Neuronal stem cell (in vitro differentiated cells): ENCODE measurements at regions not wholly inside any gene's neighbourhood (a gene's known extent, or its start where the extent isn't known, plus 50 kb on each side); places are given as distances from the start of the nearest gene placed in this dataset.
"Not testable (repeated sequence)": the region's sequence is repeated elsewhere in the genome, so short reads cannot be mapped to it uniquely, and the experiment has no call there.

Experiments used
- DNase-seq: peaks from one replicate; pipeline ENCODE4 v3.0.0-alpha.2; 2013; ENCODE audit warnings: low spot score
- H2AFZ ChIP-seq: one replicate; pipeline ENCODE4 v1.6.1; 2013; ENCODE audit warnings: mild to moderate bottlenecking, low read length, inconsistent platforms
- H2AK5ac ChIP-seq: 2 replicates; pipeline ENCODE4 v1.6.1; 2013; ENCODE audit warnings: low read depth, mild to moderate bottlenecking, inconsistent platforms, low read length, moderate library complexity, mixed read lengths
- H2BK120ac ChIP-seq: 2 replicates; pipeline ENCODE4 v1.6.1; 2013; ENCODE audit warnings: low read depth, mild to moderate bottlenecking, inconsistent platforms, low read length, moderate library complexity, mixed read lengths
- H2BK12ac ChIP-seq: one replicate; pipeline ENCODE4 v1.6.1; 2013; ENCODE audit warnings: low read length, inconsistent platforms
- H2BK15ac ChIP-seq: 2 replicates; pipeline ENCODE4 v1.6.1; 2013; ENCODE audit warnings: mild to moderate bottlenecking, low read length, inconsistent platforms, mixed read lengths
- H2BK5ac ChIP-seq: one replicate; pipeline ENCODE4 v1.6.1; 2013; ENCODE audit warnings: inconsistent platforms, mild to moderate bottlenecking, low read length, moderate library complexity
- H3K14ac ChIP-seq: one replicate; pipeline ENCODE4 v1.6.1; 2013; ENCODE audit warnings: low read length, inconsistent platforms
- H3K18ac ChIP-seq: 2 replicates; pipeline ENCODE4 v1.6.1; 2013; ENCODE audit warnings: low read length, inconsistent platforms
- H3K23ac ChIP-seq: 2 replicates; pipeline ENCODE4 v1.6.1; 2013; ENCODE audit warnings: low read depth, mild to moderate bottlenecking, mixed read lengths, low read length, inconsistent platforms; ENCODE audit not compliant: poor library complexity
- H3K27ac ChIP-seq: replicated peaks from 3 replicates; pipeline ENCODE4 v1.5.1; 2013; ENCODE audit warnings: low read length, inconsistent platforms
- H3K27me3 ChIP-seq, 3 experiments: 2 replicates each; pipeline ENCODE4 v1.6.1; 2013; ENCODE audit warnings: low read length in 3 of 3, mild to moderate bottlenecking in 2 of 3, inconsistent platforms in 1 of 3, low read depth in 1 of 3, mixed read lengths in 1 of 3, moderate library complexity in 1 of 3; ENCODE audit not compliant: control insufficient read depth in 3 of 3, insufficient read depth in 3 of 3
- H3K36me3 ChIP-seq, 2 donors: replicated peaks in 1 of 2; 2 replicates each; pipeline ENCODE4 v1.6.1; 2013; ENCODE audit warnings: low read length in 2 of 2; ENCODE audit not compliant: control insufficient read depth in 2 of 2, insufficient read depth in 2 of 2
- H3K4ac ChIP-seq: 2 replicates; pipeline ENCODE4 v1.6.1; 2013; ENCODE audit warnings: inconsistent platforms, mild to moderate bottlenecking, low read length, moderate library complexity
- H3K4me1 ChIP-seq, 2 donors: 1 replicate in 1 of 2; 2 replicates in 1 of 2; pipeline ENCODE4 v1.6.1; 2013; ENCODE audit warnings: low read length in 2 of 2, low read depth in 1 of 2; ENCODE audit not compliant: control insufficient read depth in 2 of 2, insufficient read depth in 1 of 2
- H3K4me2 ChIP-seq: one replicate; pipeline ENCODE4 v1.6.1; 2013; ENCODE audit warnings: mild to moderate bottlenecking, low read length, inconsistent platforms; ENCODE audit not compliant: insufficient read depth, poor library complexity, severe bottlenecking
- H3K4me3 ChIP-seq, 2 donors: 2 replicates each; pipeline ENCODE4 v1.5.1; 2013; ENCODE audit warnings: low read length in 2 of 2, mild to moderate bottlenecking in 2 of 2, inconsistent platforms in 1 of 2, moderate library complexity in 1 of 2
- H3K79me1 ChIP-seq: one replicate; pipeline ENCODE4 v1.6.1; 2013; ENCODE audit warnings: low read depth, mild to moderate bottlenecking, inconsistent platforms, low read length, moderate library complexity
- H3K9ac ChIP-seq: one replicate; pipeline ENCODE4 v1.6.1; 2013; ENCODE audit warnings: mild to moderate bottlenecking, low read depth, low read length, inconsistent platforms; ENCODE audit not compliant: poor library complexity
- H3K9me3 ChIP-seq, 2 donors: replicated peaks in 1 of 2; 2 replicates each; pipeline versions ENCODE3 to v1.6.1; 2013; ENCODE audit warnings: low read length in 2 of 2, mild to moderate bottlenecking in 2 of 2, inconsistent platforms in 1 of 2, low read depth in 1 of 2, mixed read lengths in 1 of 2, moderate library complexity in 1 of 2; ENCODE audit not compliant: control insufficient read depth in 2 of 2, insufficient read depth in 1 of 2
- H4K8ac ChIP-seq: one replicate; pipeline ENCODE4 v1.6.1; 2013; ENCODE audit warnings: low read depth, mild to moderate bottlenecking, inconsistent platforms, low read length, moderate library complexity
- H4K91ac ChIP-seq: one replicate; pipeline ENCODE4 v1.6.1; 2013; ENCODE audit warnings: low read length, low read depth, mild to moderate bottlenecking, inconsistent platforms; ENCODE audit not compliant: poor library complexity
- WGBS, 2 donors: extraction: QIAGEN DNeasy Blood & Tissue Kit; methylation state at CpG; one replicate each; pipeline ENCODE4 v1.1.7; 2013; ENCODE audit warnings: missing lambda C conversion rate in 2 of 2, mixed read lengths in 1 of 2; ENCODE audit not compliant: insufficient read length in 2 of 2, insufficient replicate concordance in 1 of 2; ENCODE audit errors: extremely low coverage in 2 of 2; 5-methylcytosine and 5-hydroxymethylcytosine counted together

GRCh38 chr7:7011751-7012150 lies 170.6 kb upstream of the C1GALT1 start:
- H2BK12ac ChIP-seq, H3K79me1 ChIP-seq, H2BK15ac ChIP-seq, H3K27ac ChIP-seq, H3K23ac ChIP-seq, H2BK120ac ChIP-seq, H2AFZ ChIP-seq, H3K18ac ChIP-seq, H3K14ac ChIP-seq, H4K8ac ChIP-seq, H3K4me3 ChIP-seq, H3K36me3 ChIP-seq, H2AK5ac ChIP-seq, H3K4me1 ChIP-seq, H3K4me2 ChIP-seq, DNase-seq, H2BK5ac ChIP-seq, H3K9me3 ChIP-seq, H3K4ac ChIP-seq, H3K27me3 ChIP-seq, H4K91ac ChIP-seq, H3K9ac ChIP-seq: not testable (repeated sequence)
- no CpG with 5 or more reads among the region's 7 CpGs for WGBS, 2 donors

DNA sequence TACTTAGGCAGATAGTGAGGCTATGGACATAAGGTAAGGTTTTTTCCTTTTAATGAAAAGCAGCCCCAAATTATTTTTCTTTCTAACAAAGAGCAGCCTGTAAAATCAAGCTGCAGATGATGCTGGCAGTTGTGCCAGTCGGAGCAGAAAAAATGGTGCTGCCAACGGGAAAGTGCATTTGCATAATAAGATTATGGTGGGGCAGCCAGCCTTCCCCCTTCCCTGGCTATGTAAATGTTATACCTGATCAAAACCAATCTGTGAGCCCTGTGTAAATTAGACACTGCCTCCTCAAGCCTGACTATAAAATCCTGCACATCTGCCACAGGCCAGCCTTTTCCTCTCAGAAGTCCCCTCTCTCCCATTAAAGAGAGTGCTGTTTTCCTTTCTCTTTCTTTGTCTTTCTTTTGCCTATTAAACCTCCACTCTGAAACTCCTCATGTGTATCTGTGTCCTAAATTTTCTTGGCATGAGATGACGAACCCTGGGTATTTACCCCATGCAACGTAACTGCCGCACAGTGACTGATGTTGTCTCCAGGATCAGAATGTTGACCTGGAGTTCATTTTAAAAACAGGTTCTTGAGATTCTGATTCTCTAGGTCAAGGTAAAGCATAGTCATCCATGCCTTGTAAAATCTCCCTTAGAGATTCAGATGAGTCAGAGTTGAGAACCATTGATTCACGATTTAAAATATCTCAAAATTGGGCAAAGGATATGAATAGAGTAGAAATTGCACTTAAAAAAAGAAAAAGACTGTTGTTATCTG lies 167.3 kb upstream of the C1GALT1 start:
- H3K4ac ChIP-seq: no peak overlapping the region
- H3K9me3 ChIP-seq: no peaks in the 10 kb centered on the region
- DNase-seq: no peak
- H3K14ac ChIP-seq: no peak overlapping the region
- H2AK5ac ChIP-seq: no peak overlapping the region
- no peak overlapping the region for H2BK5ac ChIP-seq
- no peak overlapping the region for H4K91ac ChIP-seq
- no peak overlapping the region for H3K9ac ChIP-seq
- no peak overlapping the region for H2AFZ ChIP-seq
- H3K18ac ChIP-seq: no peak overlapping the region
- H2BK12ac ChIP-seq: no peak overlapping the region
- no peak overlapping the region for H4K8ac ChIP-seq
- H3K4me1 ChIP-seq: peaks cover 0 to 3% of the 10 kb centered on the region in 2 donors
- H3K27ac ChIP-seq: no peak overlapping the region
- H3K36me3 ChIP-seq: no peaks in the 10 kb centered on the region
- WGBS, 2 donors: no CpG with 5 or more reads among the region's 6 CpGs
- H3K4me2 ChIP-seq: no peak overlapping the region
- H2BK120ac ChIP-seq: no peak overlapping the region
- H3K27me3 ChIP-seq: no peaks in the 10 kb centered on the region
- no peak overlapping the region for H3K4me3 ChIP-seq
- H3K79me1 ChIP-seq: no peaks in the 10 kb centered on the region
- H3K23ac ChIP-seq: no peak overlapping the region
- no peak overlapping the region for H2BK15ac ChIP-seq

DNA sequence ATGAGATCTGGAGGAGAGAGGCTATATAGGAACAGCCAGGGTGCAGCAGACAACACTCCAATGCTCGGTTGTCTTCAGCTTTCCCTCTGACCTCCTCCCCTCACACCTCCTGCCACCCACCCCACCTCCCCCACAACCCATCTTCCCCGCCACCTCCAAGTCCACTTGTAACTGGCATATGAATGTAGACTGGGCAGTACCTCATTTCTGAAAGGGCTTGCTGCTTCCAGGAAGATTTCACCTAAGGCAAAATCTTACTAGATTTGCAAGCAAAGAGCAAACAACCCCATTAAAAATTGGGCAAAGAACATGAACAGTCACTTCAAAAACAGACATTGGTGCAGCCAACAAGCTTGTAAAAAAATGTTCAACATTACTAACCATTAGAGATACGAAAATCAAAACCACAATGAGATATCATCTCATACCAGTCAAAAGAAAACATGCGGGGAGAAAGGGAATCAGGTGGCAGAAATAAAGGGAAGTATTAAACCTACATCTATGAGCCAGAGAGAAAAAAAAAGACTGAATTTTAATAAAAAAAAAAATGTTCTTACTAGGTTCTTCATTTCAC lies 164.6 kb upstream of the C1GALT1 start:
- no peak overlapping the region for H2AK5ac ChIP-seq
- no peak overlapping the region for H3K4ac ChIP-seq
- H3K4me1 ChIP-seq: peaks cover 0 to 3% of the 10 kb centered on the region in 2 donors
- H2BK5ac ChIP-seq: no peak overlapping the region
- no peak overlapping the region for H3K4me2 ChIP-seq
- H3K4me3 ChIP-seq: no peak overlapping the region
- H3K27me3 ChIP-seq: no peaks in the 10 kb centered on the region
- no peak overlapping the region for H3K18ac ChIP-seq
- H2BK15ac ChIP-seq: no peak overlapping the region
- no peaks in the 10 kb centered on the region for H3K36me3 ChIP-seq
- WGBS, 2 donors: no CpG with 5 or more reads among the region's 4 CpGs
- H3K79me1 ChIP-seq: no peaks in the 10 kb centered on the region
- H3K23ac ChIP-seq: no peak overlapping the region
- no peak overlapping the region for H3K27ac ChIP-seq
- H2AFZ ChIP-seq: no peak overlapping the region
- H4K8ac ChIP-seq: no peak overlapping the region
- no peak overlapping the region for H2BK120ac ChIP-seq
- no peak overlapping the region for H4K91ac ChIP-seq
- no peak overlapping the region for H3K14ac ChIP-seq
- no peak overlapping the region for H2BK12ac ChIP-seq
- DNase-seq: no peak
- H3K9ac ChIP-seq: no peak overlapping the region
- no peaks in the 10 kb centered on the region for H3K9me3 ChIP-seq

GRCh38 chr7:7018290-7018689 lies 164.1 kb upstream of the C1GALT1 start:
- H2BK15ac ChIP-seq: no peak overlapping the region
- H3K4me3 ChIP-seq: no peak overlapping the region
- H3K9me3 ChIP-seq: no peaks in the 10 kb centered on the region
- H3K79me1 ChIP-seq: no peaks in the 10 kb centered on the region
- H3K27me3 ChIP-seq: no peaks in the 10 kb centered on the region
- H4K8ac ChIP-seq: no peak overlapping the region
- H3K23ac ChIP-seq: no peak overlapping the region
- H2BK5ac ChIP-seq: no peak overlapping the region
- no peak overlapping the region for H2BK120ac ChIP-seq
- no peak overlapping the region for H2AFZ ChIP-seq
- H3K36me3 ChIP-seq: no peaks in the 10 kb centered on the region
- no peak overlapping the region for H2AK5ac ChIP-seq
- no peak overlapping the region for H3K14ac ChIP-seq
- H3K4me1 ChIP-seq: peaks cover 0 to 2% of the 10 kb centered on the region in 2 donors
- no peak overlapping the region for H3K9ac ChIP-seq
- H3K4ac ChIP-seq: no peak overlapping the region
- WGBS, 2 donors: no CpG with 5 or more reads among the region's 1 CpG
- no peak overlapping the region for H2BK12ac ChIP-seq
- no peak for DNase-seq
- H3K18ac ChIP-seq: no peak overlapping the region
- H3K27ac ChIP-seq: no peak overlapping the region
- H3K4me2 ChIP-seq: no peak overlapping the region
- no peak overlapping the region for H4K91ac ChIP-seq
